IPS DF 6.9 (cell line): ENCODE measurements at regions not wholly inside any gene's neighbourhood (a gene's known extent, or its start where the extent isn't known, plus 50 kb on each side); places are given as distances from the start of the nearest gene placed in this dataset.

Experiments
- DNase-seq: peaks from one replicate; pipeline ENCODE4 v3.0.0-alpha.2; 2013; ENCODE audit warnings: low read depth, low spot score
- H3K27ac ChIP-seq: one replicate; pipeline ENCODE4 v1.5.1; 2013; ENCODE audit warnings: low read length, control low read depth
- H3K27me3 ChIP-seq: 2 replicates; pipeline ENCODE4 v1.6.1; 2013; ENCODE audit warnings: mild to moderate bottlenecking, low read length; ENCODE audit not compliant: control insufficient read depth, insufficient read depth
- H3K36me3 ChIP-seq: 2 replicates; pipeline ENCODE4 v1.6.1; 2013; ENCODE audit warnings: low read length; ENCODE audit not compliant: control insufficient read depth, insufficient read depth
- H3K4me1 ChIP-seq: 2 replicates; pipeline ENCODE4 v1.6.1; 2013; ENCODE audit warnings: low read length; ENCODE audit not compliant: control insufficient read depth, insufficient read depth
- H3K4me3 ChIP-seq: 2 replicates; pipeline ENCODE4 v1.5.1; 2013; ENCODE audit warnings: mild to moderate bottlenecking, low read length
- H3K9me3 ChIP-seq: 2 replicates; pipeline ENCODE4 v1.6.1; 2013; ENCODE audit warnings: low read length, inconsistent platforms; ENCODE audit not compliant: control insufficient read depth, insufficient read depth
- WGBS: extraction: QIAGEN DNeasy Blood & Tissue Kit; methylation state at CpG from one replicate; pipeline ENCODE4 v1.1.7; 2013; ENCODE audit warnings: mixed read lengths, missing lambda C conversion rate; ENCODE audit not compliant: insufficient read length, insufficient coverage; 5-methylcytosine and 5-hydroxymethylcytosine counted together

DNA sequence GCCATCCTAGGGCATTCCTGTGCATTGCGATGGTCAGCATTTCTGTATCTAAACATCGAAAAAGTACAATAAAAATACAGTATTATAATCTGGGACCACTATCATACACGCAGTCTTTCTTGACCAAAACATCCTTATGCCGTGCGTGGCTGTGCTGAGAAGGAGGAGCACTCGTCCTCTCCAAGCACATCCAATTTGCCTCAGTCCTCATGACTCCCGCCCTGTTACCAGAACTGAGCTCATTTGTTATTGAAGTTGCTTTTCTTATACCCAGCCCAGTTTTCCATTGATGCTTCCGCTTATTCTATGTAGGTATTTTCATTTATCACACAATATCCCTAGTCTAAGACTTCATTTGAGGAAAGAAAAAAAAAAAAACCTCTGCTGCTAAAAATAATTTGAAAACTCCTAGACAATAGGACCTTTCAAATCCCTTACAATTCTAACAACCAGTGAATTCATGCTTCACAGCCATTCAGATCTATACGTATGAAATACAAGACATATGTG lies 236.9 kb upstream of the PLEKHG7 start:
- Histone ChIP-seq H3K4me1 (peaks cover 1% of the 10 kb centered on the region; the same call in 1 of the 2 replicates), H3K4me3 (no peak overlapping the region), H3K27ac (no peak overlapping the region), H3K9me3 (no peaks in the 10 kb centered on the region), H3K27me3 (no peaks in the 10 kb centered on the region), H3K36me3 (no peaks in the 10 kb centered on the region)
- WGBS = 100% methylated on average over 1 of the region's 9 CpGs
- no peak for DNase-seq

DNA sequence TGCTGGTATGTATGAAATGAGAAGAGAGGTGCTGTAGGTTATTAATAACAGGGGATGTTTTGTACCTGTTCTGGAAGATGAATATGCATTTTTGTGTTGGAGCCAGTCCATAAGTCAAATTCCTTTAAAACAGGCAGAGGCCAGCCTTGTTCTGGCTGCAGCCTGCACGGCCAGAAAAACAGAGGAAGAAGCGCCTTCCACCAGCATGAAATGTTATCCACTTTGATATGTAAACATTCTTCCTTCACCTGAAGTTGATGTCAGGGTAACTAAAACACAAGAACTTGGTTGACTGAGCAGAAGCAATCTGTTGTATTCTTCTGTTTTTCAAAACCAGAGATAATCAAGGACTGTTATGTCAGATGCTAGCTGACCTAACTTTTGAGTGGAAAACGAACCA lies 237.9 kb upstream of the PLEKHG7 start:
- Histone ChIP-seq H3K27ac (no peak overlapping the region), H3K4me1 (peaks cover 1% of the 10 kb centered on the region; the same call in 1 of the 2 replicates), H3K9me3 (no peaks in the 10 kb centered on the region), H3K4me3 (no peak overlapping the region), H3K27me3 (no peaks in the 10 kb centered on the region), H3K36me3 (no peaks in the 10 kb centered on the region)
- no CpG with 5 or more reads among the region's 3 CpGs for WGBS
- DNase-seq = no peak

DNA sequence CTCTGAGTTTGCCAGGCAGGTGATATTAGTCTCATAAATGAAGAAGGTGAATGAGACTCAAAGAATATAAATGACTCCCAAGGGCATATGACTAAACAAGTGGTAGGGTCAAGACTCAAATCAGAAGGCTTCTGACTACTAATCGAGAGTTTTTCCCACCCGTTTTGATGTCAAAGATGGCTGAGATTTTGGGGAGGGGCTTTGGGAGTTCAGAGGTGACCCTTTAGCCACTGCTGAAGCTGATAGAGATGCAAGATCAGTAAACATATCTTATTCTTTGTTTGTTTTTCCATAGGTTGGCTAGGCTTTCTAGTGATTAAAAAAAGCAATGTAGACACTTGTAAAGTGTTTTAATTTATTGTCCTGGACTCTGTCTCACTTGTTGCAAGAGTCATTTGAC lies 239.6 kb upstream of the PLEKHG7 start:
- DNase-seq = no peak

DNA sequence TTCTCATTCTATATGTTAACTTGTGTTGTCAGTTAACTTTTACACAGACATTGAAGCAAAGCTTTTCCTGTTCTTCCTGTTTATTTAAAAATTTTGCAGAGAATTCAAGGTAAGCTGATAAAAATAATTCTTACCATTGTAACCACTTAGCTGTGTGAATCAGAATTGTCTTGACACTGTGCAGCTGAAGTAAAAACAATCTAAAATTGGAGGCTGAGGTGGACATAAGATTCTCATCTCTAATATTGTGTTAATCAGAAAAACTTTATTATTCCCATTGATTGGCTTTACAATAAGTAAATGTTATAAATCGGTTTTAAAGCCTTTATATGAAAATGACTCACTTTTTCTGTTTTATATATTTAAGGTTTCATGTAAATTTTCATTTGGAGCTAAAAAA lies 240.3 kb upstream of the PLEKHG7 start:
- Histone ChIP-seq H3K9me3 (no peaks in the 10 kb centered on the region), H3K27ac (no peak overlapping the region), H3K36me3 (no peaks in the 10 kb centered on the region), H3K27me3 (no peaks in the 10 kb centered on the region), H3K4me1 (peaks cover 1% of the 10 kb centered on the region; the same call in 1 of the 2 replicates), H3K4me3 (no peak overlapping the region)
- no CpG with 5 or more reads among the region's 1 CpG for WGBS
- no peak for DNase-seq

More for the DNA sequence above, 239.6 kb upstream of the PLEKHG7 start:
- WGBS = no CpG with 5 or more reads among the region's 2 CpGs
- no peaks in the 10 kb centered on the region for H3K36me3 ChIP-seq
- H3K4me1 ChIP-seq = peaks cover 1% of the 10 kb centered on the region; the same call in 1 of the 2 replicates
- H3K27me3 ChIP-seq = no peaks in the 10 kb centered on the region
- no peak overlapping the region for H3K27ac ChIP-seq
- H3K9me3 ChIP-seq = no peaks in the 10 kb centered on the region
- no peak overlapping the region for H3K4me3 ChIP-seq

DNA sequence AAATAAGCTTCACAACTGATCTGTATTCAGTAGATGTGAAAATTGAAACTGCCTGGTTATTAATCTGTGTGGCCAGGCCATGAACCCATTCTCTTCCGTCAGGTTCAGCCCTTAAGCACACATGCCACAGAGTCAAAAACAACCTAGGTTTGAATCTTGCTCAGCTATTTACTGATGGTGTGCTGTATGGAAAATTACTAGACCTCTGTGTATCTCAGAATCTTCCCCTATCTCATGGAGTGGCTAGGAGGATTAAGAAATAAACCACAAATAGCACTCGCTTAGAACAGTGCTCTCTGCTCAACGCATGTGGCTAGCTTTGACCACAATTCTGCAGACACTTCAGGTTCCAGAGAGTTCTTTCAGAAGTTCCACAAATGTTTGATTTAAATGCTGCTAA lies 240.7 kb upstream of the PLEKHG7 start:
- Histone ChIP-seq H3K27me3 (no peaks in the 10 kb centered on the region), H3K27ac (no peak overlapping the region), H3K4me1 (peaks cover 1% of the 10 kb centered on the region; the same call in 1 of the 2 replicates), H3K4me3 (no peak overlapping the region), H3K9me3 (no peaks in the 10 kb centered on the region), H3K36me3 (no peaks in the 10 kb centered on the region)
- no CpG with 5 or more reads among the region's 3 CpGs for WGBS
- no peak for DNase-seq

DNA sequence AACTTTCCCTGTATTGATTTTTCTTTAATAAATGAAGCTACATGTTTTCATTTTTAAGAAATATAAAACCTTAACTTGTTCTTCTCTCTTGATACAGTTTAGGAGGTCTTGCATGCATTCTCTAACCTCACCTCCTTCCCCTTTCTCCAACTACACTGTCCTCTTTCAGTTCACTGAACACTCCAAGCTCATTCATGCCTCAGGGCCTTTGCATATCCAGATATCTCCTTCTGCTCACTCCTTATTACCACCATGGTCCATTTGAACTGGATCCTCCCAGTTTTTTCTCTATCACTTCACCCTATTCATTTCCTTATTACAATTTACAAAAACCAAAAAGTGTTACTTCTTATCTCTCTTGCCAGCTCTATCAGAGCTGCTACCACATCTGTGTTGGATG lies 242.9 kb upstream of the PLEKHG7 start:
- Histone ChIP-seq H3K4me1 (no peaks in the 10 kb centered on the region), H3K27ac (no peak overlapping the region)
- no peak for DNase-seq

DNA sequence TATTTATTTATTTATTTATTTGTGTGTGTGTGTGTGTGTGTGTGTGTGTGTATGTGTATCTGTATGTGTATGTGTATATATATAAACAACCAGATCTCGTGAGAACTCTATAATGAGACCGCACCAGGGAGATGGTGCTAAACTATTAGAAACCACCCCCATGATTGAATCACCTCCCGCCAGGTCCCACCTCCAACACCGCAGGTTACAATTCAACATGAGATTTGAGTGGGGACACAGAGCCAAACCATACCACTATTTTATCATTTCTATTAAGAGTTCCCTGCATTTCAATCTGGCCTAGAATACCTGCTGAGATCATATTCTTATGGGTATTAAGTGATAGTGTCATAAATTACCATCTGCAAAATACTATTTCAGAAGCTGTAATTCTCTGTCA lies 243.8 kb upstream of the PLEKHG7 start:
- no CpG with 5 or more reads among the region's 4 CpGs for WGBS
- no peaks in the 10 kb centered on the region for H3K36me3 ChIP-seq
- no peaks in the 10 kb centered on the region for H3K4me1 ChIP-seq
- H3K4me3 ChIP-seq = no peak overlapping the region
- H3K27me3 ChIP-seq = no peaks in the 10 kb centered on the region
- no peak for DNase-seq
- H3K27ac ChIP-seq = no peak overlapping the region
- H3K9me3 ChIP-seq = no peaks in the 10 kb centered on the region

More for the DNA sequence above, 242.9 kb upstream of the PLEKHG7 start:
- no peaks in the 10 kb centered on the region for H3K9me3 ChIP-seq
- H3K36me3 ChIP-seq = no peaks in the 10 kb centered on the region
- no peaks in the 10 kb centered on the region for H3K27me3 ChIP-seq
- H3K4me3 ChIP-seq = no peak overlapping the region

DNA sequence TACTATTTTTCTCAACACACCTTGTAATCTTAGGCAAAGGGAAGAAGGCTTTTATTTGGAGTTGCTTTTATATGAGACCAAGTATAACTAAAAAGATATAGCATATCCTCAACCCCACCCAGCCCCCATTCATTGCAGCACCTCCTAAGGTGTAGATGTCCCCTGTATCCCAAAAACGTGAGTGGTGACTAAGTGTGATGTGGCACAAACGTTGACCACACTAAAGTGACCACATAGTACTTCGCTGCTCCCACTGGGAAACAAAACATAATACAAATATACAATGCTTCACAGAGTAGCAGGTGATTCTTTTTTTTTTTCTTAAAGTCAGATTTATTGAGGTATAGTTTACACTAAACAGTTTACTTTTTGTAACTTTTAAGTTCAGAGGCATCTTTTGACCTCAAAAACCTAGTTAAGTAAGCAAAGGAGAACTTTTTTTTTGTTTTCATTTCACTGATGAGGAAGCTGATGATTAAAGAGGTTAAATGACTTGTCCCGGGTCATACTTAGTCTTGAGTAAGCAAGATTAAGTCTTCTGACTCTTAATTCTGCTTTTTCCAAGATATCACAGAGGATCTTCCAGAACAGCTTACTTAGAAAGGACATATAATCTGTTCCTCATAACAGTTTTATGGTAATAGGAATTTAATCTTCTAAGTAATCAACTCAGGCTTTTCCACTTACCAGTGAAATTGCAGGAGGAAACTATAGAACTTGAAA lies 245.2 kb upstream of the PLEKHG7 start:
- H3K4me1 ChIP-seq = no peaks in the 10 kb centered on the region
- DNase-seq = no peak
- no peaks in the 10 kb centered on the region for H3K36me3 ChIP-seq
- H3K27ac ChIP-seq = no peak overlapping the region
- no CpG with 5 or more reads among the region's 4 CpGs for WGBS
- H3K4me3 ChIP-seq = no peak overlapping the region
- no peaks in the 10 kb centered on the region for H3K9me3 ChIP-seq
- no peaks in the 10 kb centered on the region for H3K27me3 ChIP-seq

DNA sequence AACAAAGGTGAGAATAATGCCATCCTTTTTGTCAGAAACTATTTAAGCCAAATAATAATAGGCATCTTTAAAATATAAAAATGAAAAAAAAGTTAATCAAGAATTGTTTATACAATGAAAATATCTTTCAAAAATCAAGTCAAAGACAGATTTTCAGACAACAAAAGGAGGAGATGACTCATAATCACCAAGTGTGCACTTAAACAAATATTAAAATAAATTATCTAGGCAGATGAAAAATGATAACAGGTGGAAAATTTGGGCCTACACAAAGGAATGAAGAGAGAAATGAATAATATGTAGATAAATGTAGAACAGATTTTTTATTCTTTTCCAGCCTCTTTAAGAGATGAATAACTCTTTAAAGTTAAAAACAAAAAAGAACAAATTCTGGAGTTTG lies 250.0 kb upstream of the PLEKHG7 start:
- Histone ChIP-seq H3K4me1 (no peaks in the 10 kb centered on the region), H3K27ac (no peak overlapping the region), H3K36me3 (no peaks in the 10 kb centered on the region), H3K27me3 (no peaks in the 10 kb centered on the region), H3K9me3 (no peaks in the 10 kb centered on the region), H3K4me3 (no peak overlapping the region)
- no peak for DNase-seq

DNA sequence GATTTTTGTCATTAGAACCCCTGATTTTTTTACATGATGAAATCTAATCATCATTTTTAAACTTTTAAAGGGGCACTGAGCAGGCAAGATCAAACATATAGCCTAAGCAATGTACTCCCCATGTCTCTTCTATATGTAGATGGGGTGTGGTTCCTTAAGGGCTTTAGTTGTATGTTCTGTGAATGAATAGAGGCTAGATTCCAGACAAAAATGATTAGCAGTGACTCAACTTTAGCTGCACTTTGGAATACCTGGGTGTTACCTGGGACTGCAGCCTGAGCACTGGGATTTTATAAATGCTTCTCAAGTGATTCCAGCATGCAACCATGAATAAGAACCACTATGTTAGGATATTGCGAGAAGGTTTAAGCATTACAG lies 256.7 kb upstream of the PLEKHG7 start:
- no CpG with 5 or more reads among the region's 1 CpG for WGBS
- Histone ChIP-seq H3K27me3 (no peaks in the 10 kb centered on the region), H3K4me1 (no peaks in the 10 kb centered on the region), H3K36me3 (no peaks in the 10 kb centered on the region), H3K9me3 (no peaks in the 10 kb centered on the region; the same call in 1 of the 2 replicates), H3K4me3 (no peak overlapping the region), H3K27ac (no peak overlapping the region)
- no peak for DNase-seq
